ENCODE measurements at regions not wholly inside any gene's neighbourhood (a gene's known extent, or its start where the extent isn't known, plus 50 kb on each side); places are given as distances from the start of the nearest gene placed in this dataset.

DNA sequence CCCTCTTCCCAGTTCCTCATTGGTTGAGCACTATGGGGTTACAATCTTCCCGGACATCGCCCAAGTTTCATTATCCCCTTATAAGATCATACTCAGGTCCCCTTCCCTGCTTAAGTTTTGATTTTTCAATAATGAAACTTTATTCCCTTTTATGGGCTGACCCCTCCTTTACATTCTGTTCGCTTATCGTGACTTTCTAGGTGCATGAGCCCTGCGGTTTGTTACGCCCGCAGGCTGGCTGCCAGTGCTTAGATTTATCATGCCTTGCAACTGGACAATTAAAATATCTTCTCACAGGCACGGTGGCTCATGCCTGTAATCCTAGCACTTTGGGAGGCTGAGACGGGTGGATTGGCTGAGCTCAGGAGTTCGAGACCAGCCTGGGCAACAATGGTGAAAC, 127.9 kb upstream of the FER start:
- no peak for DNase-seq
- Histone ChIP-seq H3K4me3 (ENCODE audit: low read length in 3 of 3) (no peak overlapping the region), H3K9ac (ENCODE audit: low read length in 3 of 3) (no peak overlapping the region), H3K4me1 (ENCODE audit: control insufficient read depth in 2 of 3, insufficient read depth in 2 of 3, low read depth in 1 of 3, low read length in 3 of 3) (no peaks in the 10 kb centered on the region), H3K27ac (ENCODE audit: low read depth in 2 of 2, low read length in 2 of 2) (no peak overlapping the region), H3K27me3 (ENCODE audit: control insufficient read depth, insufficient read depth, low read length) (no peaks in the 10 kb centered on the region), H3K9me3 (ENCODE audit: control insufficient read depth in 2 of 3, insufficient read depth in 1 of 3, low read length in 3 of 3) (no peaks in the 10 kb centered on the region), H3K36me3 (ENCODE audit: control insufficient read depth in 2 of 3, insufficient read depth in 3 of 3, low read length in 3 of 3) (no peaks in the 10 kb centered on the region)
- TF ChIP-seq, protein P1, sequence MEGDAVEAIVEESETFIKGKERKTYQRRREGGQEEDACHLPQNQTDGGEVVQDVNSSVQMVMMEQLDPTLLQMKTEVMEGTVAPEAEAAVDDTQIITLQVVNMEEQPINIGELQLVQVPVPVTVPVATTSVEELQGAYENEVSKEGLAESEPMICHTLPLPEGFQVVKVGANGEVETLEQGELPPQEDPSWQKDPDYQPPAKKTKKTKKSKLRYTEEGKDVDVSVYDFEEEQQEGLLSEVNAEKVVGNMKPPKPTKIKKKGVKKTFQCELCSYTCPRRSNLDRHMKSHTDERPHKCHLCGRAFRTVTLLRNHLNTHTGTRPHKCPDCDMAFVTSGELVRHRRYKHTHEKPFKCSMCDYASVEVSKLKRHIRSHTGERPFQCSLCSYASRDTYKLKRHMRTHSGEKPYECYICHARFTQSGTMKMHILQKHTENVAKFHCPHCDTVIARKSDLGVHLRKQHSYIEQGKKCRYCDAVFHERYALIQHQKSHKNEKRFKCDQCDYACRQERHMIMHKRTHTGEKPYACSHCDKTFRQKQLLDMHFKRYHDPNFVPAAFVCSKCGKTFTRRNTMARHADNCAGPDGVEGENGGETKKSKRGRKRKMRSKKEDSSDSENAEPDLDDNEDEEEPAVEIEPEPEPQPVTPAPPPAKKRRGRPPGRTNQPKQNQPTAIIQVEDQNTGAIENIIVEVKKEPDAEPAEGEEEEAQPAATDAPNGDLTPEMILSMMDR (IDR thresholded peaks at IDR 0.05; ENCODE audit: borderline replicate concordance, extremely low read depth, insufficient read depth) = no peak
- no peak for FAIRE-seq
- intact Hi-C loops (cut with DNase I) = no loop called here

DNA sequence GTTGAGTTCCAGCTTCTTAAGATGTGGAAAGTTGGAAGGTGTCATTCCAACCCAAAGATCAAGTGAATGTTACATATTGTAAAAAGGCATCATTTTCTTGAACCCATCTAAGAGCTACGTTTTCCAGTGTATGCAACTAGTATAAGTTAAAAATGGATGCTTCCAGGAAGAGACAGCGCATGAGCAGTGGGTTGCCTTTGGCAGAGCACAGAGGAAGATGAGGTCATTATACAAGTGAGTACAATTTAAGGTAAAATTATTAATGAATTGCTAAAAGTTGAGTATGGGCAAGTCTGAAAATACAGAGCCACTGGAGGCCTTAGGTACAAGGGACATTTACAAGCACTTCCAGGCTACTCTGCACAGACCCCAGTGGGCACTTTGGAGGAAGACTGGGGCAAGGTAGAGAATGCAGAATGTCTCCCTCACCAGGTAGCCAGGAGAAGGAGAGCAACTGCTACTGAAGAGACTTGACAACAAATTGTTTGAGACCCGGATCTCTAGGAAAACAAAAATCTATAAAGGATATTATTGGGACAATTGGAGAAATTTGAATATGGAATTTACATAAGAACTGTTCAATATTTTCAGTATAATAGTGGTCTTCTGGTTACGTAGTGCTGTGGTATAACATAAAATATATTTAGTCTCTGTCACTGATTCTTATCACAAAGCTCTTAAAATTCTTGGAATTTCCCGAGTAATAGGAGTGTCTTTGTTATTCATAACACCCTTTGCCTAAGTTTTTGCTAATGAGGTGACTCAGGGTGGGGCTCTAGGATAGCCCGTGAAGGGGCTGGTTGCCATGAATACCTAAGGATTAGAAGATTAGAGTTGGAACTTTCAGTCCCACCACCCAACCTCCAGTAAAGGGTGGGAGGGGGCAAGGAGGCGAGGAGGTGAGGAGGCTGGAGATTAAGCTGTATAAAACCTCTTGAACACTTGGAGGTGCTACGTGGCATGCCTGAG, 129.9 kb upstream of the FER start:
- TF ChIP-seq, protein P1 (IDR thresholded peaks at IDR 0.05; ENCODE audit: borderline replicate concordance, extremely low read depth, insufficient read depth) = no peak
- Histone ChIP-seq H3K9ac (ENCODE audit: low read length in 3 of 3) (no peak overlapping the region), H3K9me3 (ENCODE audit: control insufficient read depth in 2 of 3, insufficient read depth in 1 of 3, low read length in 3 of 3) (no peaks in the 10 kb centered on the region), H3K27ac (ENCODE audit: low read depth in 2 of 2, low read length in 2 of 2) (no peak overlapping the region), H3K4me3 (ENCODE audit: low read length in 3 of 3) (no peak overlapping the region), H3K36me3 (ENCODE audit: control insufficient read depth in 2 of 3, insufficient read depth in 3 of 3, low read length in 3 of 3) (no peaks in the 10 kb centered on the region), H3K27me3 (ENCODE audit: control insufficient read depth, insufficient read depth, low read length) (no peaks in the 10 kb centered on the region), H3K4me1 (ENCODE audit: control insufficient read depth in 2 of 3, insufficient read depth in 2 of 3, low read depth in 1 of 3, low read length in 3 of 3) (no peaks in the 10 kb centered on the region)
- FAIRE-seq = no peak
- intact Hi-C loops (cut with DNase I) = no loop called here
- no peak for DNase-seq

DNA sequence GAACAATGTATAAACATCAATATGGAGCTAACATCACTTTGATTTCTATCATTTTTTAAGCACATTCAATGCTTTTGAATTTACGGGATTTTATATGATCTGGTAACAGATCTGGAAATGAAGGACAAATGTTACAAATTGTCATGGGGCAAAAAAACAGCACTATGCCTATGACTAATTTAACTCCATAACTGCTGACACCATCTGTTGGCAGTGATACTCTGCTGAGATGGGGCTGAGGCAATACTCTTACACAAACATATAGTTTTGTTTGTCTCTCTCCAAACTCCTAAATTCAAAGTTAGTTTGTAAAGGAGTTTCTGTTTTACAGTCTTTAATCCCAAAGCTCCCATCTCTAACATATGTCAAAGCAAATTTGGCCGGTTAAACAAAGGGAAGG, 132.5 kb upstream of the FER start:
- DNase-seq (no peak), FAIRE-seq (no peak)
- Histone ChIP-seq H3K27me3 (ENCODE audit: control insufficient read depth, insufficient read depth, low read length) (no peaks in the 10 kb centered on the region), H3K27ac (ENCODE audit: low read depth in 2 of 2, low read length in 2 of 2) (no peak overlapping the region), H3K4me3 (ENCODE audit: low read length in 3 of 3) (no peak overlapping the region), H3K4me1 (ENCODE audit: control insufficient read depth in 2 of 3, insufficient read depth in 2 of 3, low read depth in 1 of 3, low read length in 3 of 3) (no peaks in the 10 kb centered on the region), H3K36me3 (ENCODE audit: control insufficient read depth in 2 of 3, insufficient read depth in 3 of 3, low read length in 3 of 3) (no peaks in the 10 kb centered on the region), H3K9ac (ENCODE audit: low read length in 3 of 3) (no peak overlapping the region), H3K9me3 (ENCODE audit: control insufficient read depth in 2 of 3, insufficient read depth in 1 of 3, low read length in 3 of 3) (no peaks in the 10 kb centered on the region)
- intact Hi-C loops (cut with DNase I) = no loop called here
- TF ChIP-seq, protein P1 (IDR thresholded peaks at IDR 0.05; ENCODE audit: borderline replicate concordance, extremely low read depth, insufficient read depth) = no peak

Measured in kidney (tissue), 13 donors.